Stimulated activated CD4-positive, alpha-beta T cell treated with anti-CD3 and anti-CD28 coated beads, Interleukin-15, amount 100 ng/mL, for 1 hour (primary cell): ENCODE measurements at regions not wholly inside any gene's neighbourhood (a gene's known extent, or its start where the extent isn't known, plus 50 kb on each side); places are given as distances from the start of the nearest gene placed in this dataset.
"Not testable (repeated sequence)": the region's sequence is repeated elsewhere in the genome, so short reads cannot be mapped to it uniquely, and the experiment has no call there.

Source experiments
- DNase-seq, 2 donors: peaks; one replicate each; pipeline ENCODE4 v3.0.0-alpha.2; 2020; ENCODE audit warnings: low read depth in 1 of 2, low spot score in 1 of 2

- DNase-seq: not testable (repeated sequence)
Measured at GRCh38 chr4:111377880-111378279, 755.0 kb upstream of the PITX2 start.

- DNase-seq: no peak
Measured at GRCh38 chr4:111388561-111388960, 756.7 kb upstream of the FAM241A start.

- DNase-seq: no peak
Measured at GRCh38 chr4:111391829-111392228, 753.4 kb upstream of the FAM241A start.

GRCh38 chr4:111393781-111394180, 751.5 kb upstream of the FAM241A start:
- DNase-seq: no peak

- DNase-seq: no peak
Measured at GRCh38 chr4:111398906-111399330, 746.3 kb upstream of the FAM241A start.

- DNase-seq: no peak
Measured at GRCh38 chr4:111399623-111400022, 745.6 kb upstream of the FAM241A start.

- no peak for DNase-seq
Measured at GRCh38 chr4:111400741-111401140, 744.5 kb upstream of the FAM241A start.

- no peak for DNase-seq
Measured at GRCh38 chr4:111404673-111405072, 740.6 kb upstream of the FAM241A start.

- no peak for DNase-seq
Measured at GRCh38 chr4:111405989-111406388, 739.3 kb upstream of the FAM241A start.

- DNase-seq: no peak
Measured at GRCh38 chr4:111410571-111410970, 734.7 kb upstream of the FAM241A start.

- DNase-seq: no peak
Measured at GRCh38 chr4:111417521-111417920, 727.7 kb upstream of the FAM241A start.

- no peak for DNase-seq
Measured at GRCh38 chr4:111433441-111433840, 711.8 kb upstream of the FAM241A start.

GRCh38 chr4:111434586-111434985, 710.7 kb upstream of the FAM241A start:
- DNase-seq: no peak

GRCh38 chr4:111435986-111436744, 709.1 kb upstream of the FAM241A start:
- no peak for DNase-seq

- no peak for DNase-seq
Measured at GRCh38 chr4:111441687-111442086, 703.6 kb upstream of the FAM241A start.

GRCh38 chr4:111444836-111445235, 700.4 kb upstream of the FAM241A start:
- DNase-seq: not testable (repeated sequence)

- DNase-seq: no peak
Measured at GRCh38 chr4:111449657-111450056, 695.6 kb upstream of the FAM241A start.

GRCh38 chr4:111450867-111451266, 694.4 kb upstream of the FAM241A start:
- no peak for DNase-seq

- no peak for DNase-seq
Measured at GRCh38 chr4:111453216-111453615, 692.0 kb upstream of the FAM241A start.

GRCh38 chr4:111454961-111455360, 690.3 kb upstream of the FAM241A start:
- DNase-seq: no peak

GRCh38 chr4:111464251-111465045, 680.8 kb upstream of the FAM241A start:
- no peak for DNase-seq

- no peak for DNase-seq
Measured at GRCh38 chr4:111466811-111467604, 678.2 kb upstream of the FAM241A start.
